ENCODE measurements at regions not wholly inside any gene's neighbourhood (a gene's known extent, or its start where the extent isn't known, plus 50 kb on each side); places are given as distances from the start of the nearest gene placed in this dataset.

DNA sequence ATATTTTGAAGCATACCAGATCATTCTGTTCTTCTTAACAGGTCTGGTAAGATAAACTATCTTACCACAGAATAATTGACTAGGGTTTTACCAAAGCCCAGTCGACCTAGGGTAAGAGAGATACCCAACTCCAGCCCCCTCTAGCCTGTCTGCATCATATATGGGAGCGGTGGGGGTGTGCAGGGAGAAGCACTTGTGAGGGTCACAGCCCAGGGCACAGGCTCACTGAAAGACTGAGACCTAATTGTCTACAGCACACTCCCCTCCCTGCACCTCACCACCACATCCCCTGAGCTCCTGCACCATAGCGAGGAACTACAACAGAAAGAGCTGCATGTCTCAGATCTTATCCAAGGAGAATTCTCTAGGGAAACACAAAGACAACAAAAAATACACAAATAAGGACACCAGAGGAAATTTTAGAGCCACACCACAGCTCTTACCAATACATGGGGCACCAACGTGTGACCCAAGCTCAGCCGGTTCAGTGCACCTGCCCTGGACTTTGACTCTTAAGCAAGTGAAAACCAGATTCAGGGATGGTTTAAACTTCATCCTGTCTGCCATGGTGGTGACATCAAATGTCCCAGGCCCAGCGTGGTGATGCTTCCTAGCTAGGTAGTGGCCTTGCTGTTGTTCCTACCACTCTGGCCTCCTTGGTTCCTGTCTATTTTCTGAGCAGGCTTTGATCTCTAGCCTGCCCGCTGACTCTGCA, 150.8 kb downstream of the HERPUD2 start:
- intact Hi-C loops (cut with DNase I), result loop anchor here (10.0 kb wide), 1 partner anchor 119 kb away; no protein-coding TSS in a partner anchor
- no peaks in the 10 kb centered on the region for H3K36me3 ChIP-seq
- no peak overlapping the region for H3K27ac ChIP-seq
- TF ChIP-seq POLR2A (IDR thresholded peaks at IDR 0.05) (no peak), EP300 (IDR thresholded peaks at IDR 0.05) (no peak), POLR2AphosphoS5 (IDR thresholded peaks at IDR 0.05) (no peak)
- TF ChIP-seq, protein P1, sequence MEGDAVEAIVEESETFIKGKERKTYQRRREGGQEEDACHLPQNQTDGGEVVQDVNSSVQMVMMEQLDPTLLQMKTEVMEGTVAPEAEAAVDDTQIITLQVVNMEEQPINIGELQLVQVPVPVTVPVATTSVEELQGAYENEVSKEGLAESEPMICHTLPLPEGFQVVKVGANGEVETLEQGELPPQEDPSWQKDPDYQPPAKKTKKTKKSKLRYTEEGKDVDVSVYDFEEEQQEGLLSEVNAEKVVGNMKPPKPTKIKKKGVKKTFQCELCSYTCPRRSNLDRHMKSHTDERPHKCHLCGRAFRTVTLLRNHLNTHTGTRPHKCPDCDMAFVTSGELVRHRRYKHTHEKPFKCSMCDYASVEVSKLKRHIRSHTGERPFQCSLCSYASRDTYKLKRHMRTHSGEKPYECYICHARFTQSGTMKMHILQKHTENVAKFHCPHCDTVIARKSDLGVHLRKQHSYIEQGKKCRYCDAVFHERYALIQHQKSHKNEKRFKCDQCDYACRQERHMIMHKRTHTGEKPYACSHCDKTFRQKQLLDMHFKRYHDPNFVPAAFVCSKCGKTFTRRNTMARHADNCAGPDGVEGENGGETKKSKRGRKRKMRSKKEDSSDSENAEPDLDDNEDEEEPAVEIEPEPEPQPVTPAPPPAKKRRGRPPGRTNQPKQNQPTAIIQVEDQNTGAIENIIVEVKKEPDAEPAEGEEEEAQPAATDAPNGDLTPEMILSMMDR (IDR thresholded peaks at IDR 0.05), result no peak
- no peaks in the 10 kb centered on the region for H3K27me3 ChIP-seq
- no peak for DNase-seq
- no peaks in the 10 kb centered on the region for H3K4me1 ChIP-seq
- H3K9me3 ChIP-seq, result no peaks in the 10 kb centered on the region
- 74 to 83% methylated on average over 7 of the region's 7 CpGs for WGBS, 2 donors
- no peak overlapping the region for H3K4me3 ChIP-seq

DNA sequence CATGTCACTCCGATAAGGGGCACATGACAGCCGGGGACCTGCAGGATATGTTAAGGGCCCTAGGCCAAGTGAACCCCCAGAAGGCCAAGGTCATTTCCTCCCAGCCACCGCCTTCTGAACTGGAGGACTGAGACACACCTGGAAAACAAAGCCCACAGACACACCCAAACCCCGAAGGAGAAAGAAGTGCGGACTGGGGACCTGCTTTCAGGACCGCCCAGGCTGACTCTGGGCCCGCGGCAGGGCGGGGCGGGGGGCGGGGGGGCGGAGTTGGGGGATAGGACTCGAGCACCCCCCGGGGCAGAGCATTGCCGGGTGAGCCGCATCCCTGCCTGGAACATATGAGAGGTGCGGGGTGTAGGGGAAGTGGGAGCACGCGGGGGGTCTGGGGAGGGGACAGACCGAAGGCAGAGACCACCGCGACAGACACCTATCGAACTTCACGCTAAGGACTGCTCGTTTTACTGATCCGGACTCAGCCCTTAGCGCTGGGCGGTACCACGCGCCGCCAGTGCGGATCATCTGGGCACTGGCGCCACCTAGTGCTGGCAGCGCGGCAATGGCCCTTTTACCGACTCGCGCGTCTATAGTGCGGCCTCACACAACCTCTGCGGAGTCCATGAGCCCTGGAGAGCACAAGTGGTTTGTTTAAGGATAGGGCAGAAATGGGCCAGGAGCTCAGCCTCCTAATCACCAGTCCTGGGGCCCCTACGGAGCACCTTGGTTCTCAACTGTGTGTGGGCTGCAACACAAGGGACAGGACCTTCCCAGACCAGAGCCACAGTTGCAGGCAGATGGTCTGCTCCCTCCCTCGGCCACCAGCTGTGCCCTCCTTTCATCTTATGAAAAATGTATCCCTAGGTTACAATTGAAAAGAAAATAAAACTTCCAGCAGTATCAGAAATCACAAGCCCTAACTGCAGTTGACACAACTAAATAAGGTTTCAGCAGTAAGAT, 157.6 kb downstream of the HERPUD2 start:
- intact Hi-C loops (cut with DNase I), result loop anchor here (5.0 to 10.0 kb wide), 2 partner anchors 87 to 500 kb away; partner anchors contain the start of gene DPY19L1

DNA sequence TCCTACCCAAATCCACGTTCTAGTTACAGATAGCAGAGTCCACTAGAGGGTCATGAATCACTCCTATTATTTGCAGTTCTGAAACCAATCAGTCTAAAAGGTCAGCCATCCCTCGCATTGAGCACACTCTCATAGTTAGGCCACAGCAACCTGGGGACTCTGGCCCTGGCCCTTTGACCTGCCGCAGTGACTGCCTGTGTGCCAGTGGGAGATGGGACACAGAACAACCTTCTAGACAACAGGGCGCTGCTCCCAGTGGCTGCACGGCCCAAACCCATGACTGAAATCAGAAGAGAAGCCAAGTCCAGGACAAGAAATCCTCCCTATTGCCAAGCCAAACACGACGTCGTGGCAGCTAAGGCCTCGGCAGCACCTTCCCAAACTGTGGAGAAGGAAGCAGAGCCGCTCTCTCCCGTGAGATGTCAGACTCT, 158.5 kb downstream of the HERPUD2 start:
- no peak for DNase-seq
- intact Hi-C loops (cut with DNase I), result loop anchor here (5.0 to 10.0 kb wide), 2 partner anchors 88 to 499 kb away; partner anchors contain the start of gene DPY19L1
- H3K4me1 ChIP-seq, result peaks cover 0 to 7% (median 3%) of the 10 kb centered on the region in 4 donors
- TF ChIP-seq EP300 (IDR thresholded peaks at IDR 0.05) (no peak), POLR2AphosphoS5 (IDR thresholded peaks at IDR 0.05) (no peak), POLR2A (IDR thresholded peaks at IDR 0.05) (no peak)
- TF ChIP-seq, protein P1 (IDR thresholded peaks at IDR 0.05), result no peak
- no peak overlapping the region for H3K4me3 ChIP-seq
- no peak overlapping the region for H3K27ac ChIP-seq
- no peaks in the 10 kb centered on the region for H3K9me3 ChIP-seq
- H3K27me3 ChIP-seq, result no peaks in the 10 kb centered on the region
- 78 to 86% methylated on average over 11 of the region's 11 CpGs for WGBS, 2 donors
- no peaks in the 10 kb centered on the region for H3K36me3 ChIP-seq

More for the DNA sequence above, 157.6 kb downstream of the HERPUD2 start:
- no peaks in the 10 kb centered on the region for H3K9me3 ChIP-seq
- TF ChIP-seq, protein P1 (IDR thresholded peaks at IDR 0.05), result peak; percentile 70 to 92 (median 76)
- TF ChIP-seq EP300 (IDR thresholded peaks at IDR 0.05), result no peak
- TF ChIP-seq POLR2AphosphoS5 (IDR thresholded peaks at IDR 0.05), result no peak
- peak; percentile 84 for DNase-seq
- H3K4me1 ChIP-seq, result peaks cover 0 to 7% (median 3%) of the 10 kb centered on the region in 4 donors
- H3K4me3 ChIP-seq, result peak overlapping the region; percentile 18 to 47 (median 40)
- no peak overlapping the region for H3K27ac ChIP-seq
- H3K36me3 ChIP-seq, result no peaks in the 10 kb centered on the region
- H3K27me3 ChIP-seq, result no peaks in the 10 kb centered on the region
- 3 to 6% methylated on average over 43 of the region's 43 CpGs for WGBS, 2 donors

DNA sequence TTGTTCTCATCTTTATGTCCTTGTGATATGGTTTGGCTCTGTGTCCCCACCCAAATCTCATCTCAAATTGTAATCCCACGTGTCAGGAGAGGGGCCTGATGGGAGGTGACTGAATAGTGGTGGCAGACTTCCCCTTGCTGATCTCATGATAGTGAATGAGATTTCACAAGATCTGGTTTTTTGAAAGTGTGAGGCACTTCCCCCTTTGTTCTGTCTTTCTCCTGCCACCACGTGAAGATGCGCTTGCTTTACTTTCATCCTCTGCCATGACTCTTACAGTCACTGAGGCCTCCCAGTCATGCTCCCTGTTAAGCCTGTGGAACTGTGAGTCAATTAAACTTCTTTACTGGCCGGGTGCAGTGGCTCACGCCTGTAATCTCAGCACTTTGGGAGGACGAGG, 161.0 kb downstream of the HERPUD2 start:
- no peak for DNase-seq
- Histone ChIP-seq H3K36me3 (no peaks in the 10 kb centered on the region), H3K27me3 (no peaks in the 10 kb centered on the region), H3K4me1 (peaks cover 0 to 7% (median 3%) of the 10 kb centered on the region in 4 donors), H3K4me3 (no peak overlapping the region), H3K27ac (no peak overlapping the region), H3K9me3 (no peaks in the 10 kb centered on the region)
- intact Hi-C loops (cut with DNase I), result loop anchor here (10.0 kb wide), 1 partner anchor 91 kb away; no protein-coding TSS in a partner anchor
- 72 to 75% methylated on average over 6 of the region's 6 CpGs for WGBS, 2 donors
- TF ChIP-seq, protein P1 (IDR thresholded peaks at IDR 0.05), result no peak

All from sigmoid colon (tissue), 6 donors.